Liver (tissue), 3 donors: ENCODE measurements at regions not wholly inside any gene's neighbourhood (a gene's known extent, or its start where the extent isn't known, plus 50 kb on each side); places are given as distances from the start of the nearest gene placed in this dataset.

ENCODE experiments used
- CTCF ChIP-seq: fragments of 150-350 bp; IDR thresholded peaks from 2 replicates; pipeline ENCODE4 v1.5.1; 2017; ENCODE audit warnings: improper control_type of control experiment, low read depth, low read length; ENCODE audit not compliant: missing input control
- EGR1 ChIP-seq, 2 donors: IDR thresholded peaks; 2 replicates each; pipeline ENCODE4 v1.6.1; 2016 to 2018; ENCODE audit warnings: antibody characterized with exemption in 2 of 2, low read depth in 2 of 2
- FOXA1 ChIP-seq: IDR thresholded peaks from 2 replicates; pipeline ENCODE4 v1.6.1; 2016; ENCODE audit warnings: antibody characterized with exemption
- GABPA ChIP-seq, 2 donors: IDR thresholded peaks in 1 of 2; conservative IDR thresholded peaks in 1 of 2; 2 replicates each; pipeline ENCODE4 v1.6.1; 2016; ENCODE audit warnings: antibody characterized with exemption in 2 of 2, mild to moderate bottlenecking in 1 of 2, moderate library complexity in 1 of 2
- RAD21 ChIP-seq, 2 donors: IDR thresholded peaks; 2 replicates each; pipeline ENCODE4 v1.6.1; 2016; ENCODE audit warnings: antibody characterized with exemption in 2 of 2, mild to moderate bottlenecking in 2 of 2
- REST ChIP-seq: IDR thresholded peaks from 2 replicates; pipeline ENCODE4 v1.6.1; 2016; ENCODE audit warnings: antibody characterized with exemption, mild to moderate bottlenecking
- RXRA ChIP-seq, 2 donors: IDR thresholded peaks; 2 replicates each; pipeline ENCODE4 v1.6.1; 2017 to 2018; ENCODE audit warnings: antibody characterized with exemption in 2 of 2, mild to moderate bottlenecking in 1 of 2
- SP1 ChIP-seq: IDR thresholded peaks from 2 replicates; pipeline ENCODE4 v1.6.1; 2018; ENCODE audit warnings: antibody characterized with exemption, mild to moderate bottlenecking
- YY1 ChIP-seq: IDR thresholded peaks from 2 replicates; pipeline ENCODE4 v1.6.1; 2016; ENCODE audit warnings: antibody characterized with exemption, mild to moderate bottlenecking
- ZBTB33 ChIP-seq: IDR thresholded peaks from 2 replicates; pipeline ENCODE4 v1.6.1; 2016; ENCODE audit warnings: antibody characterized with exemption
- TF ChIP-seq, protein P1 (sequence below): IDR thresholded peaks from 2 replicates; pipeline ENCODE4 v1.6.1; 2016; ENCODE audit warnings: antibody characterized with exemption
- TF ChIP-seq, protein P2 (sequence below): IDR thresholded peaks from 2 replicates; pipeline ENCODE4 v1.6.1; 2016; ENCODE audit warnings: antibody characterized with exemption
- donor health status: healthy.
- donor health status: healthy.

DNA sequence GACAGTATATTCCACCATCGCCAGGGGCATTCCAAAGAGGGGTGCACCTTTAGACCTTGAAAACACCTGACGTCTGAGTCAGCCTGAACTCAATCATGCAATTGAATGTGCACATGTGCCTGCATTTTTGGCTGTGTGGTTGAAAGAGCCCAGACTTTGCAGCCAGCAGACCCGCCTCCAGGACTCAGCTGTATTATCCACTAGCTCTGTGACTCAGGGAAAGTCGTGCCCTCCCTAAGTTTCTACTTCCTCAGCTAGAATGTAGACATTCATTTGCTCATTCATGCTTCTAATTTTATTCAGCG is 94.2 kb downstream of the LRRC30 start:
- TF ChIP-seq CTCF, result no peak
- TF ChIP-seq, protein P1, sequence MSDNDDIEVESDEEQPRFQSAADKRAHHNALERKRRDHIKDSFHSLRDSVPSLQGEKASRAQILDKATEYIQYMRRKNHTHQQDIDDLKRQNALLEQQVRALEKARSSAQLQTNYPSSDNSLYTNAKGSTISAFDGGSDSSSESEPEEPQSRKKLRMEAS, result no peak
- TF ChIP-seq YY1, result no peak
- no peak for TF ChIP-seq FOXA1
- TF ChIP-seq REST, result no peak
- TF ChIP-seq, protein P2, sequence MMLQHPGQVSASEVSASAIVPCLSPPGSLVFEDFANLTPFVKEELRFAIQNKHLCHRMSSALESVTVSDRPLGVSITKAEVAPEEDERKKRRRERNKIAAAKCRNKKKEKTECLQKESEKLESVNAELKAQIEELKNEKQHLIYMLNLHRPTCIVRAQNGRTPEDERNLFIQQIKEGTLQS, result no peak
- TF ChIP-seq RAD21 (IDR thresholded peaks at IDR 0.05), result no peak
- no peak for TF ChIP-seq ZBTB33
- TF ChIP-seq EGR1 (IDR thresholded peaks at IDR 0.05; ENCODE audit: low read depth in 2 of 2), result no peak
- no peak for TF ChIP-seq RXRA (IDR thresholded peaks at IDR 0.05)
- no peak for TF ChIP-seq GABPA (IDR thresholded peaks at IDR 0.05 in 1 of 2, conservative IDR thresholded peaks at IDR 0.05 in 1 of 2)
- TF ChIP-seq SP1, result no peak
